Skeletal muscle tissue (tissue), 4 donors: ENCODE measurements at regions not wholly inside any gene's neighbourhood (a gene's known extent, or its start where the extent isn't known, plus 50 kb on each side); places are given as distances from the start of the nearest gene placed in this dataset. TPM values are rescaled to one million over a fixed set of nuclear protein-coding genes. Genes with fewer than 3 reads are reported as not detected.

Experiments
- H3K27ac ChIP-seq: one replicate; pipeline ENCODE4 v1.7.0; 2013; ENCODE audit warnings: mild to moderate bottlenecking, low read depth, low read length, inconsistent platforms
- H3K27me3 ChIP-seq, 3 donors: one replicate each; pipeline ENCODE4 v1.7.0; 2013; ENCODE audit warnings: low read length in 3 of 3; ENCODE audit not compliant: control insufficient read depth in 3 of 3, insufficient read depth in 3 of 3
- H3K36me3 ChIP-seq, 3 donors: one replicate each; pipeline ENCODE4 v1.7.0; 2013; ENCODE audit warnings: low read length in 3 of 3; ENCODE audit not compliant: control insufficient read depth in 3 of 3, insufficient read depth in 3 of 3
- H3K4me1 ChIP-seq, 3 donors: one replicate each; pipeline ENCODE4 v1.7.0; 2013; ENCODE audit warnings: low read length in 3 of 3, mild to moderate bottlenecking in 3 of 3; ENCODE audit not compliant: control insufficient read depth in 3 of 3, insufficient read depth in 3 of 3
- H3K4me3 ChIP-seq, 3 donors: one replicate each; pipeline ENCODE4 v1.7.0; 2013; ENCODE audit warnings: low read length in 3 of 3
- H3K9ac ChIP-seq, 3 donors: one replicate each; pipeline ENCODE4 v1.7.0; 2013; ENCODE audit warnings: low read length in 3 of 3, mild to moderate bottlenecking in 3 of 3, moderate library complexity in 2 of 3, low read depth in 1 of 3
- H3K9me3 ChIP-seq, 3 donors: one replicate each; pipeline ENCODE4 v1.7.0; 2013; ENCODE audit warnings: low read length in 3 of 3; ENCODE audit not compliant: control insufficient read depth in 3 of 3
- small RNA-seq: library from RNA; depleted of rRNA; stranded (forward); fragments of <200 nt; gene quantifications from one replicate; pipeline ENCODE3, GENCODE V24; 2014
- donor health status: Osteomylitis.

DNA sequence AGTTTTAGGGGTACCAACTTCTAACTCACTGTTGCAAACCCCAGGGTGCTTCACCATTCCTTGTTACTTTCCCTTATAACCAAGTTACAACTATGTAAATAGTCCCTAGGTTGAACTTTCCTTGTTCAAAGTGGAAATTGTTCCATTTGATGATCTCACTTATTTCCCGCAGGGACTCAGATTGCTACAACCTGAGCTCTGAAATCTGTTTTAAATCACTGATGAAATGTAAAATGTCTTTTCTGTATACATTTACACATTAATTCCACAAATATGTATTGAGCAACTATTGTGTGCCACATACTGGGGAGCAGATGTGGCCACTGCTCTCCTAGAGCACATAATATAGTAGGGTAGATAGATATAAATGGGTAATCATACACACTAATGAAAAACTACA is 69.1 kb upstream of the TARS1 start:
- Histone ChIP-seq H3K9ac (no peak overlapping the region), H3K4me3 (no peak overlapping the region), H3K27ac (no peak overlapping the region), H3K4me1 (no peaks in the 10 kb centered on the region), H3K36me3 (no peaks in the 10 kb centered on the region), H3K27me3 (no peaks in the 10 kb centered on the region), H3K9me3 (no peaks in the 10 kb centered on the region)

DNA sequence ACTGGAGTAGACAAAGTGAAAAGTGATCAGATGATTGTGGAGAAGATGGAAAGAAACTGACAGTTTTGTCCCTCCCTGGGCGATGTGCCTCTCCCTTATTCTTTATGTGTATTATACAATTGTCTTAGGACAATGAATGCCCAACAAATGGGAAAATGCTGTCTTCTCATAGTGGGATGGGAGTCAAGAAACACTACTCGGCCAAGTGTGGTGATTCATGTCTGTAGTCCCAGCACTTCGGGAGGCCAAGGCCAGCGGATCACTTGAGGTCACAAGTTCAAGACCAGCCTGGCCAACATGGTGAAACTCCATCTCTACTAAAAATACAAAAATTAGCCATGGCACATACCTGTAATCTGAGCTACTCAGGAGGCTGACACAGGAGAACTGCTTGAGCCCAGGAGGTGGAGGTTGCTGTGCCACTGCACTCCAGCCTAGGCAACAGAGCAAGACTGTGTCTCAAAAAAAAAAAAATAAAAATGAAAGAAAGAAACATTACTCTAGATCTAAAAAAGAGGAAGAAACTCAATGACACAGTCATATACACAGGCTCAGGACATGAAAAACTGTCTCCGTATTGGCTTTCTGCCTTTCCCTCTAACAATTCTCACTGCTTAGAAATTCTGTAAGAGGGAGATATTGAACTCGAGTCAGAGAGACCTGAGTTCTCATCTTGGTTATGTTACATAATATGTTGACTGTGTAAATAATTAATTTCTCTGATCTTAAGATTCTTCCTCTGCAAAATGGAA is 67.9 kb upstream of the TARS1 start:
- no peaks in the 10 kb centered on the region for H3K4me1 ChIP-seq
- no peak overlapping the region for H3K27ac ChIP-seq
- H3K27me3 ChIP-seq = no peaks in the 10 kb centered on the region
- H3K36me3 ChIP-seq = no peaks in the 10 kb centered on the region
- no peak overlapping the region for H3K9ac ChIP-seq
- H3K9me3 ChIP-seq = no peaks in the 10 kb centered on the region
- no peak overlapping the region for H3K4me3 ChIP-seq

DNA sequence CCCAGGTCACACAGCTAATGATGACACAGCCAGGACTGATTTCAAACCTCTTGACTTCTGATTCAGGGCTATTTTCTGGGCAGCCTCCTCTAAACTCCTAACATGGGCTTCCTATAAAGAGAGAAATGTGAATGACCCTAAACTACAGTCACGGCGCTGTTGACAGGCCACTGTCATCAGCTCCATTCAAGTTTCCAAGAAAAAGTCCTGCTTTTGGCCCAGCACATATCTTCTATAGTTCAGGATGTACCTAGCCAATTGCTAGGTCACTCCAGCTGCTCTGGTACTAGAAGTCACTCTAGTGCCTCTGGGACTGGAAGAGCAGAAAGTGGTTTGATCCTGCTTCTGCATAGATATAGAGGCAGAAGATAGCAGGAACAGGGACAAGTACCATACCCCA is 64.9 kb upstream of the TARS1 start:
- Histone ChIP-seq H3K27ac (no peak overlapping the region), H3K9ac (no peak overlapping the region), H3K27me3 (no peaks in the 10 kb centered on the region), H3K4me3 (no peak overlapping the region), H3K9me3 (no peaks in the 10 kb centered on the region), H3K36me3 (no peaks in the 10 kb centered on the region), H3K4me1 (no peaks in the 10 kb centered on the region)

DNA sequence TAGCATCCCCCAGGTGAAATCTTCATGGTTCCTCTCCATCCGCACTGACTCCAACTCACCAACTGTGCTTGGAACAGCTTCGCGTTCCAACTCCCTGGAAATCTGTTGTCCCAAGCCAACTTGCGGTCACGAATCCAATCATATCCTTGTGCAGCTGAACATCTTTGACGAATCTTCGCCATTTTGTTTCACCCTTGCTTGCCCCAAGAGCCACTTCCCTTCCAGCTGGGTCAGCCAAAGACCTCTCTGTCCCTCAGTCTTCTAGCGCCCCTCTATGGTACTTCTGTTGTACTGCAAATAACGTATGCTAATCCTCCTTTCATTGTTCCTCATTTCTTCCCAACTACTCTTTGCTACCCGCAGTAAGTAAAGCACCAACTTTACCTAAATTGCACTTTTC is 61.0 kb upstream of the TARS1 start:
- Histone ChIP-seq H3K9me3 (no peaks in the 10 kb centered on the region), H3K9ac (no peak overlapping the region)

DNA sequence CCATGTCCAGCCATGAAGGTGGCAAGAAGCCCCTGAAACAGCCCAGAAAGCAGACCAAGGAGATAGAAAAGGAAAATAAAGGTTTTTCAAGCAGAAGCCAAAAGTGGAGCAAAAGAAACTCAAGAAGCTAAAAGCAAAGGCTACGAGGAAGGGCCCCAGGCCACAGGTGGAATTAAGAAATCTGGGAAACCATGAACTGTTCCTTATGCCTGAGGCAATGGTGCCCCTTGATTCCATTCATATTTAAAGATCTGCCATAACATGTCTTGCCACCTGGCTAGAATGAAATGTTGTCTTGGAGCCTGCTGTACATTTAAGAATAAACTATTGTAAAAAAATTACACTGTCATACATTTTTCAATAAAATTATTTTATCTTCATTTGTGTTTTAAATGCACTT is 59.5 kb upstream of the TARS1 start:
- no peaks in the 10 kb centered on the region for H3K4me1 ChIP-seq
- no peak overlapping the region for H3K27ac ChIP-seq
- no peaks in the 10 kb centered on the region for H3K27me3 ChIP-seq
- no peaks in the 10 kb centered on the region for H3K36me3 ChIP-seq
- H3K4me3 ChIP-seq = no peak overlapping the region
- H3K9me3 ChIP-seq = peaks cover 0 to 3% (median 0%) of the 10 kb centered on the region in 3 donors
- H3K9ac ChIP-seq = no peak overlapping the region

More for the DNA sequence above, 61.0 kb upstream of the TARS1 start:
- no peaks in the 10 kb centered on the region for H3K4me1 ChIP-seq
- H3K27me3 ChIP-seq = no peaks in the 10 kb centered on the region
- no peaks in the 10 kb centered on the region for H3K36me3 ChIP-seq
- H3K4me3 ChIP-seq = no peak overlapping the region
- no peak overlapping the region for H3K27ac ChIP-seq

Small RNAs in the stretch of these regions (small RNA-seq; reads per million reads assigned to genes)
- gene AC010343.2 (not detected), gene AC025459.1 (not detected)
